ENCODE measurements at regions not wholly inside any gene's neighbourhood (a gene's known extent, or its start where the extent isn't known, plus 50 kb on each side); places are given as distances from the start of the nearest gene placed in this dataset.

DNA sequence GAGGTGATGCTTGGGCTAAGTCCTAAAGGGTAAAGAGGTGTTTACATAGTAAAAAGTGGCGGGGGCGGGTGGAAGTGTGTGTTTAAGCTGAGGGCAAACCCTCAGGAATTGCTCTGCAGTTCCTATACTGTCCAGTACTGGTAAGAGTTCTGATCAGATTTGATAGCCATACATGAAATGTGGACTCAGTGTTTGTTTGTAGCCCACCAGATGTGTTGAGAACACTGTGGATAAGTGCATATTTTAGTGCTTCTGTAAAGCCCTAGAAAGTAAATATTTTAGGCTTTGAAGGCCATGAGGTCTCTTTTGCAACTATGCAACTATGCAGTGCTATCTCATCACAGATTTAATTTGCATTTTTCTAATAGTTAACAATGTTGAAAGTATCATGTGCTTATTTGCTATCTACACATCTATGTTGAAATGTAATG is 80.7 kb upstream of the EOLA2 start:
- no peak for ATAC-seq
- WGBS, 2 donors, result 88 to 89% methylated on average over 2 of the region's 2 CpGs
- no peak overlapping the region for H3K4me3 ChIP-seq
- H3K36me3 ChIP-seq, result no peaks in the 10 kb centered on the region
- no peak overlapping the region for H3K27ac ChIP-seq
- H3K9me3 ChIP-seq, result no peaks in the 10 kb centered on the region
- intact Hi-C loops (cut with DNase I), result no loop called here
- H3K27me3 ChIP-seq, result no peaks in the 10 kb centered on the region
- no peak for TF ChIP-seq CTCF (IDR thresholded peaks at IDR 0.05)
- DNase-seq, result no peak
- H3K4me1 ChIP-seq, result no peaks in the 10 kb centered on the region

- no peaks in the 10 kb centered on the region for H3K4me1 ChIP-seq
- no peak for TF ChIP-seq CTCF (IDR thresholded peaks at IDR 0.05)
- H3K27me3 ChIP-seq, result no peaks in the 10 kb centered on the region
- no peak for DNase-seq
- no peak overlapping the region for H3K27ac ChIP-seq
- H3K9me3 ChIP-seq, result no peaks in the 10 kb centered on the region
- no peak for ATAC-seq
- WGBS, 2 donors, result 66 to 73% methylated on average over 1 of the region's 1 CpG
- intact Hi-C loops (cut with DNase I), result no loop called here
- no peaks in the 10 kb centered on the region for H3K36me3 ChIP-seq
- no peak overlapping the region for H3K4me3 ChIP-seq
These were observed 90.4 kb upstream of the EOLA2 start for GRCh38 chrX:150028692-150029091.

DNA sequence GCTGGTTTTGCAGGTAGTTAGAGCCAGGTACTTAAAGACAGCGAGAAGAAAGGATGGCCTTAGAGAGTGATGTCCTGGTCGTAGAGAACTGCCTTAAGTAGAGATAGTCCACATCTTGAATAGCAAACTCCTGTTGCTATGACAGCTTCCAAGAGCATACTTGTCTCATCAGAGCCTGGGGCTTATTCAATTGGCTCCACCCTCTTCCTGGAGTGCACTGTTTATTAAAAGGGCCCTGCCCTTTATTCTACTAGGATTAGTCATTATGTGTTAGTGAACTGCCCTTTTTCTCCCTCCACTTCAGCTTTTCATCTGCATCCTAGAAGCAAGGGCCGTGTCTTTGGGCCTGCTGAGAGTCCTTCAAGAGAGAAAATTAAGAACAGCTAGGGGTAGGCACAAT is 94.5 kb upstream of the EOLA2 start:
- DNase-seq (no peak), ATAC-seq (peak in 7 of 8 donors; percentile 35 to 63 (median 53))
- peaks cover 0 to 4% (median 0%) of the 10 kb centered on the region in 9 donors for H3K4me1 ChIP-seq
- H3K27ac ChIP-seq, result no peak overlapping the region
- intact Hi-C loops (cut with DNase I), result no loop called here
- TF ChIP-seq CTCF (IDR thresholded peaks at IDR 0.05), result no peak
- H3K9me3 ChIP-seq, result peaks cover 0 to 14% (median 0%) of the 10 kb centered on the region in 11 donors
- peaks cover 0 to 8% (median 0%) of the 10 kb centered on the region in 7 donors for H3K27me3 ChIP-seq
- no peaks in the 10 kb centered on the region for H3K36me3 ChIP-seq
- 49 to 53% methylated on average over 3 of the region's 3 CpGs for WGBS, 2 donors
- no peak overlapping the region for H3K4me3 ChIP-seq

DNA sequence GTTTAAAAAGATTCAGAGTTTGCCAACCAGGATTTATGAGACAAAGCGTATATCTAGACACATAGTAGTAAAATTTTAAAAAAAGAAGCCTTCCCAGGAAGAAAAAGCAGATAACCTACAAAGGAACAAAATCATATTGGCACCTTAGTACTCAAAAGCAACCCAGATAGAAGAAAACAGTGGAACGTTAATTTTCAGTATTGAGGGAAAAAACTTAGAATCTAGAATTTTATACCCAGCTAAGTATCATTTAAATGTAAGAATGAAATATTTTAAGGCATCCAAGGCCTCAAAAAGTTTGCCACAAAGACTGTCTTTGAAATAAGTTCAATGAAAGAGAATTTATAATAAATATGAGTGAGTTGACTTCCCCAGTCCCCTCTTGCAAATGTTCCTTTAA is 96.5 kb upstream of the EOLA2 start:
- 91 to 100% methylated on average over 2 of the region's 2 CpGs for WGBS, 2 donors
- ATAC-seq, result no peak
- Histone ChIP-seq H3K4me3 (no peak overlapping the region), H3K27ac (no peak overlapping the region), H3K27me3 (peaks cover 0 to 8% (median 0%) of the 10 kb centered on the region in 7 donors), H3K4me1 (peaks cover 0 to 4% (median 0%) of the 10 kb centered on the region in 9 donors), H3K36me3 (no peaks in the 10 kb centered on the region), H3K9me3 (peaks cover 0 to 14% (median 0%) of the 10 kb centered on the region in 11 donors)
- no peak for TF ChIP-seq CTCF (IDR thresholded peaks at IDR 0.05)
- DNase-seq, result no peak
- intact Hi-C loops (cut with DNase I), result no loop called here

Data from heart right ventricle (tissue), 16 donors.